Thymus (tissue), 11 donors: ENCODE measurements at regions not wholly inside any gene's neighbourhood (a gene's known extent, or its start where the extent isn't known, plus 50 kb on each side); places are given as distances from the start of the nearest gene placed in this dataset.

Experiments
- DNase-seq, 9 donors: peaks; one replicate each; pipeline ENCODE4 v3.0.0-alpha.2; 2013; ENCODE audit warnings: low spot score in 9 of 9, low read depth in 6 of 9, missing footprints in 1 of 9
- H3K27ac ChIP-seq, 2 donors: one replicate each; pipeline ENCODE4 v1.5.1; 2013; ENCODE audit warnings: control low read depth in 1 of 2, low read depth in 1 of 2, low read length in 1 of 2, mild to moderate bottlenecking in 1 of 2, moderate library complexity in 1 of 2
- H3K27me3 ChIP-seq, 2 donors: one replicate each; pipeline ENCODE4 v1.5.1; 2013; ENCODE audit warnings: low read length in 1 of 2; ENCODE audit not compliant: control insufficient read depth in 2 of 2, insufficient read depth in 1 of 2
- H3K36me3 ChIP-seq, 2 donors: one replicate each; pipeline ENCODE4 v1.5.1; 2013; ENCODE audit warnings: low read length in 1 of 2, mild to moderate bottlenecking in 1 of 2, moderate library complexity in 1 of 2; ENCODE audit not compliant: control insufficient read depth in 2 of 2, insufficient read depth in 2 of 2
- H3K4me1 ChIP-seq, 2 donors: one replicate each; pipeline ENCODE4 v1.5.1; 2013; ENCODE audit warnings: low read length in 2 of 2; ENCODE audit not compliant: control insufficient read depth in 2 of 2, insufficient read depth in 2 of 2
- H3K4me3 ChIP-seq, 2 donors: one replicate each; pipeline ENCODE4 v1.5.1; 2013; ENCODE audit warnings: low read length in 2 of 2, control low read depth in 1 of 2, mild to moderate bottlenecking in 1 of 2
- H3K9me3 ChIP-seq, 2 donors: one replicate each; pipeline ENCODE4 v1.5.1; 2013; ENCODE audit warnings: low read length in 1 of 2, mild to moderate bottlenecking in 1 of 2; ENCODE audit not compliant: control insufficient read depth in 2 of 2, insufficient read depth in 1 of 2
- WGBS: extraction: QIAGEN DNeasy Blood & Tissue Kit; methylation state at CpG from one replicate; pipeline ENCODE4 v1.1.7; 2013; 5-methylcytosine and 5-hydroxymethylcytosine counted together
- donor health status: healthy.

- Histone ChIP-seq H3K27me3 (no peaks in the 10 kb centered on the region), H3K27ac (no peak overlapping the region), H3K4me3 (no peak overlapping the region), H3K36me3 (no peaks in the 10 kb centered on the region), H3K4me1 (no peaks in the 10 kb centered on the region), H3K9me3 (no peaks in the 10 kb centered on the region)
- no peak for DNase-seq
- WGBS = 93% methylated on average over 7 of the region's 7 CpGs
These were observed 319.5 kb upstream of the NFE2L3 start for GRCh38 chr7:25832456-25832855.

- no peaks in the 10 kb centered on the region for H3K4me1 ChIP-seq
- no peak overlapping the region for H3K4me3 ChIP-seq
- DNase-seq = no peak
- H3K36me3 ChIP-seq = no peaks in the 10 kb centered on the region
- H3K9me3 ChIP-seq = no peaks in the 10 kb centered on the region
- WGBS = 98% methylated on average over 2 of the region's 2 CpGs
- H3K27me3 ChIP-seq = no peaks in the 10 kb centered on the region
- H3K27ac ChIP-seq = no peak overlapping the region
These were observed 319.1 kb upstream of the NFE2L3 start for GRCh38 chr7:25832929-25833328.

GRCh38 chr7:25834050-25834449 lies 317.9 kb upstream of the NFE2L3 start:
- no peaks in the 10 kb centered on the region for H3K9me3 ChIP-seq
- H3K36me3 ChIP-seq = no peaks in the 10 kb centered on the region
- H3K4me1 ChIP-seq = no peaks in the 10 kb centered on the region
- no peak for DNase-seq
- over 99% methylated on average over 4 of the region's 4 CpGs for WGBS
- H3K27ac ChIP-seq = no peak overlapping the region
- no peaks in the 10 kb centered on the region for H3K27me3 ChIP-seq
- no peak overlapping the region for H3K4me3 ChIP-seq

- no peak for DNase-seq
- no peaks in the 10 kb centered on the region for H3K9me3 ChIP-seq
- 98% methylated on average over 5 of the region's 5 CpGs for WGBS
- H3K27me3 ChIP-seq = no peaks in the 10 kb centered on the region
- no peak overlapping the region for H3K4me3 ChIP-seq
- no peaks in the 10 kb centered on the region for H3K4me1 ChIP-seq
- no peak overlapping the region for H3K27ac ChIP-seq
- no peaks in the 10 kb centered on the region for H3K36me3 ChIP-seq
These were observed 316.8 kb upstream of the NFE2L3 start for GRCh38 chr7:25835197-25835596.

DNA sequence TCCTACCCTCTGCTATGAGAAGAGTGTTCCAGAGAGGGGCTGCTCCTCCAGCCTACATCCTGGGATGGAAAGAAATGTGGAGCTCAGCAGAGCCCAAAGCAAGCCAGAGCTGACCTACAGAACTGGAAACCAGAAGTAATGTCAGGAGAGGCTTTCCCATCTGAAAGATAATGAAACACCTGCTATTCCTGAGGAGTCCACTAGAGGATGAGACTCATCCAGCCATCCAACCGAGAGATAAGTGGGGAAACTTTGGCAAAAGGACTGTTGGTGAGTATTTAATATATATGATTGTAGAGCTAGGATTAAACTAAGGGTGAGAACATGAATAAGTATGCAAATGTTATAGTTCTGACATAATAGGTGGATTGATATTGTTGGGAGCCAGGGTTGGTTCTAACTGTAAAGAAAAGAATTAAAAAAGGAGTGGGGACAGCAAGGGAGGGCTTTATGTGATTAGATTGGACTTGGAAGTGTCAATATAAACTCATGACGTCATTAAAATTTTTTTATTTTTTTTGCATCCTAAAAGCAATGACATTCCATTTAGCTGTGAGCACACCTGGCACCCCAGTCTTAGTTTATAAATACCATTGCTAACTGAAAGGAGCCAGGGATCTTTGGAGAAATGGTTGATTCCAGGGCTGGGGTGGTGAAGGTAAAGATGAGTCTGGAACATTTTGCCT lies 312.8 kb upstream of the NFE2L3 start:
- H3K9me3 ChIP-seq = no peaks in the 10 kb centered on the region
- H3K4me3 ChIP-seq = no peak overlapping the region
- no peaks in the 10 kb centered on the region for H3K36me3 ChIP-seq
- 94% methylated on average over 2 of the region's 2 CpGs for WGBS
- H3K4me1 ChIP-seq = no peaks in the 10 kb centered on the region
- DNase-seq = no peak
- peaks cover 0 to 3% of the 10 kb centered on the region in 2 donors for H3K27me3 ChIP-seq
- H3K27ac ChIP-seq = no peak overlapping the region

DNA sequence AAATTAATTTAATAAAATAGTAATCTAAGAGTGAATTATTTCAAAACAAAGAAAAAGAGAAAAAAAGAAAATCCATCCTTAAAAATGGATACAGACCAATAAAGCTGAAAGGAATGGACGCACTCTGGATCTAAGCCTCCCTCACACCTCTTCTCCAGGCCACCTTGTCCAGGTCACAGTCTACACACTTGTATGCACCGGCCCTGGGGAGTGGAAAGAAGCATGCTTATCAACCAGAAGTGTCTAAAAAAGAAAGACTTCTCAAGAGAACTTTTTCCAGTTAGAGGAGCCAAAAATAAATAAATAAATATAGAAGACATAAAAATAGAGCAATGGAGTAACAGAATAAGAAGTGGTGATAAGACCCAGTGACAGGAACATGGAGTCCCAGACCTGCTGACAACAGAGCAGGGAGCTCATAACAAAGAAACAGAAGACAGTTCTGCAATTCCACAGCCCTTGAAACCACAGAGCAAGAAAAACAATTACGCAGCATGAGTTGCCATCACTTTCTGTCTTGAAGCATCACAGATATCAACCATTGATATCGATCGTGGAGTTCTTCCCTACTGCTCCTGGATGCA lies 311.7 kb upstream of the NFE2L3 start:
- Histone ChIP-seq H3K36me3 (no peaks in the 10 kb centered on the region), H3K4me1 (no peaks in the 10 kb centered on the region), H3K4me3 (no peak overlapping the region), H3K27me3 (peaks cover 0 to 3% of the 10 kb centered on the region in 2 donors), H3K9me3 (no peaks in the 10 kb centered on the region), H3K27ac (no peak overlapping the region)
- 95% methylated on average over 5 of the region's 5 CpGs for WGBS
- no peak for DNase-seq

- no peaks in the 10 kb centered on the region for H3K9me3 ChIP-seq
- H3K27me3 ChIP-seq = peaks cover 3 to 5% of the 10 kb centered on the region in 2 donors
- no peaks in the 10 kb centered on the region for H3K4me1 ChIP-seq
- no peaks in the 10 kb centered on the region for H3K36me3 ChIP-seq
- H3K27ac ChIP-seq = no peak overlapping the region
- no peak for DNase-seq
- WGBS = 92% methylated on average over 3 of the region's 3 CpGs
- H3K4me3 ChIP-seq = no peak overlapping the region
These were observed 310.4 kb upstream of the NFE2L3 start for GRCh38 chr7:25841575-25841974.

DNA sequence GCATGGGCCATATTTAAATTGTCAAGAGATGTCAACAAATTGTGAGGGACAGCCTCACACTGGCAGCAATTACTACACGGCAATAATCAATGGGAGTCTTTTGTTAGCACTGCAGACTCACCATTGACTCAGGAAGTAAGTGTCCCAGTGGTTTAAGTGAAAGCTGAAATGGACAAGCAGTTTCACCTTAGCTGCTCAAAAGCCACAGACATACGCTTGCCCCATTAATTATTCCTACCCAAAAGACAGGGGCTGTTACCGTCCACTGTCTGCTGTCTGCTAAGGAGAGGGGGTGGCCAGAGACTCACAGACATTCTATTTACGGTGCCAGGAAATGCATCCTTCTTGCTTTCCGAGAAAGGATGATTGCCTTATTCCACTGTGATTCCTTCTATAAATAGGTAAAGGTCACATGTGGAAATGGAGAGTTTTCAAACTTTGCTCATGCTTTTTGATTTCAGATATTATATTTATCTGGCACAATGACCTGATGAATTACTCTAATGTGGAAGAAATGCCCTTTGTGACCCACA lies 309.7 kb upstream of the NFE2L3 start:
- Histone ChIP-seq H3K27me3 (peaks cover 3 to 5% of the 10 kb centered on the region in 2 donors), H3K27ac (no peak overlapping the region), H3K36me3 (no peaks in the 10 kb centered on the region), H3K4me1 (no peaks in the 10 kb centered on the region), H3K4me3 (no peak overlapping the region), H3K9me3 (no peaks in the 10 kb centered on the region)
- DNase-seq = no peak
- WGBS = 94% methylated on average over 5 of the region's 5 CpGs

GRCh38 chr7:25843467-25843866 lies 308.5 kb upstream of the NFE2L3 start:
- Histone ChIP-seq H3K27me3 (peaks cover 3 to 5% of the 10 kb centered on the region in 2 donors), H3K9me3 (no peaks in the 10 kb centered on the region), H3K4me1 (peaks cover 0 to 2% of the 10 kb centered on the region in 2 donors), H3K27ac (no peak overlapping the region), H3K36me3 (no peaks in the 10 kb centered on the region), H3K4me3 (no peak overlapping the region)
- no peak for DNase-seq
- WGBS = 90% methylated on average over 4 of the region's 4 CpGs
